DLD1 (cell line): ENCODE measurements at regions not wholly inside any gene's neighbourhood (a gene's known extent, or its start where the extent isn't known, plus 50 kb on each side); places are given as distances from the start of the nearest gene placed in this dataset.

ENCODE experiments used
- in situ Hi-C: cut with HindIII; loops from 2 replicates; pipeline ENCODE4 v1.10.0; 2017; ENCODE audit warnings: low sequenced_read_pairs

- in situ Hi-C loops, result no loop called here
Measured at GRCh38 chr15:38692789-38693062, 128.1 kb upstream of the RASGRP1 start.

- in situ Hi-C loops, result no loop called here
Measured at GRCh38 chr15:38695249-38696108, 130.9 kb upstream of the RASGRP1 start.

- in situ Hi-C loops, result no loop called here
Measured at GRCh38 chr15:38696109-38696727, 131.6 kb upstream of the RASGRP1 start.

- in situ Hi-C loops, result no loop called here
Measured at GRCh38 chr15:38696790-38697495, 132.3 kb upstream of the RASGRP1 start.

- in situ Hi-C loops, result no loop called here
Measured at GRCh38 chr15:38698254-38698653, 133.6 kb upstream of the RASGRP1 start.

- in situ Hi-C loops, result no loop called here
Measured at GRCh38 chr15:38699633-38700230, 135.1 kb upstream of the RASGRP1 start.

- in situ Hi-C loops, result no loop called here
Measured at GRCh38 chr15:38701149-38701548, 136.5 kb upstream of the RASGRP1 start.

GRCh38 chr15:38702178-38702912 lies 137.7 kb upstream of the RASGRP1 start:
- in situ Hi-C loops, result no loop called here

- in situ Hi-C loops, result no loop called here
Measured at GRCh38 chr15:38705436-38706219, 141.0 kb upstream of the RASGRP1 start.

GRCh38 chr15:38706956-38707355 lies 142.3 kb upstream of the RASGRP1 start:
- in situ Hi-C loops, result no loop called here

GRCh38 chr15:38707802-38708671 lies 143.4 kb upstream of the RASGRP1 start:
- in situ Hi-C loops, result no loop called here

- in situ Hi-C loops, result no loop called here
Measured at GRCh38 chr15:38708672-38709180, 144.1 kb upstream of the RASGRP1 start.

- in situ Hi-C loops, result no loop called here
Measured at GRCh38 chr15:38709196-38709595, 144.6 kb upstream of the RASGRP1 start.

- in situ Hi-C loops, result loop anchor here (5.0 kb wide), 1 partner anchor 43 kb away; no protein-coding TSS in a partner anchor
Measured at GRCh38 chr15:38714309-38715072, 149.9 kb upstream of the RASGRP1 start.

GRCh38 chr15:38720893-38721567 lies 156.4 kb upstream of the RASGRP1 start:
- in situ Hi-C loops, result no loop called here

GRCh38 chr15:38721568-38721945 lies 156.9 kb upstream of the RASGRP1 start:
- in situ Hi-C loops, result no loop called here

- in situ Hi-C loops, result no loop called here
Measured at GRCh38 chr15:38722236-38722635, 157.6 kb upstream of the RASGRP1 start.

GRCh38 chr15:38724827-38725226 lies 160.2 kb upstream of the RASGRP1 start:
- in situ Hi-C loops, result no loop called here
